HepG2 (cell line): ENCODE measurements at regions not wholly inside any gene's neighbourhood (a gene's known extent, or its start where the extent isn't known, plus 50 kb on each side); places are given as distances from the start of the nearest gene placed in this dataset.

Experiments used
- BORCS8-MEF2B ChIP-seq: sonication (generic); formaldehyde crosslinking; IDR thresholded peaks from 2 replicates; pipeline ENCODE4 v1.8.0; 2022; ENCODE audit warnings: mild to moderate bottlenecking, missing genetic modification reagents
- CHCHD3 ChIP-seq: sonication (generic); formaldehyde crosslinking; IDR thresholded peaks from 2 replicates; pipeline ENCODE4 v1.8.0; 2022; ENCODE audit warnings: mild to moderate bottlenecking, missing genetic modification reagents, moderate library complexity
- KAT7 ChIP-seq: IDR thresholded peaks from 2 replicates; pipeline ENCODE4 v1.6.1; 2018; ENCODE audit warnings: borderline replicate concordance, missing compliant biosample characterization
- SKIL ChIP-seq: sonication (generic); formaldehyde crosslinking; IDR thresholded peaks from 2 replicates; pipeline ENCODE4 v1.8.0; 2022; ENCODE audit warnings: missing genetic modification reagents, mild to moderate bottlenecking, moderate library complexity, borderline replicate concordance
- ZSCAN20 ChIP-seq: sonication (generic); formaldehyde crosslinking; IDR thresholded peaks from 2 replicates; pipeline ENCODE4 v1.4.0; 2020; ENCODE audit warnings: missing genetic modification reagents, mild to moderate bottlenecking, borderline replicate concordance

- TF ChIP-seq CHCHD3 (CRISPR knock-in tag) (no peak), KAT7 (CRISPR knock-in tag) (no peak), SKIL (CRISPR knock-in tag) (no peak), ZSCAN20 (CRISPR knock-in tag) (no peak), BORCS8-MEF2B (CRISPR knock-in tag) (no peak)
Measured at GRCh38 chr11:69227271-69227670, 66.7 kb upstream of the MYEOV start.
